ENCODE measurements at regions not wholly inside any gene's neighbourhood (a gene's known extent, or its start where the extent isn't known, plus 50 kb on each side); places are given as distances from the start of the nearest gene placed in this dataset.

DNA sequence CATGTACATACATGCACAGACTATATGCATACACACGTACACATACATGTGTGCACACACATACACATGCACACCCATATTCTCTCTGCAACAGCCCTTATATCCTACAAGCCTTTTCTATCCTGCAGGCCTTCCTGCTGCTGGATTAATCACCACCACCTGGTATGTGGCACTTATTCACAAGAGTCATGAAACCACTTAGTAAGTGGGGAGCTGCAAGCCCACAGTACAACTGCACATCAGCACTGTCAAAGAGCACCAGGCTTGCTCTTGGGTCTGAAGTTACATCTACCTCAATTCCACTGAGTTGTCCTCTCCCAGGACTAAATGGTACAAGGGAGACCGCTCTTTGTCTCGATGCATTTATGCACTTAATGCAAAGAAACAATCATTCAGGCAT lies 233.2 kb downstream of the KLF13 start:
- Histone ChIP-seq H3K4me3 (no peak overlapping the region), H3K4me1 (no peaks in the 10 kb centered on the region), H3K36me3 (no peaks in the 10 kb centered on the region), H3K27me3 (no peaks in the 10 kb centered on the region), H3K9me3 (no peaks in the 10 kb centered on the region), H3K27ac (no peak overlapping the region)
- ATAC-seq (no peak), DNase-seq (no peak)
- TF ChIP-seq POLR2A (IDR thresholded peaks at IDR 0.05): no peak
- TF ChIP-seq, protein P1, sequence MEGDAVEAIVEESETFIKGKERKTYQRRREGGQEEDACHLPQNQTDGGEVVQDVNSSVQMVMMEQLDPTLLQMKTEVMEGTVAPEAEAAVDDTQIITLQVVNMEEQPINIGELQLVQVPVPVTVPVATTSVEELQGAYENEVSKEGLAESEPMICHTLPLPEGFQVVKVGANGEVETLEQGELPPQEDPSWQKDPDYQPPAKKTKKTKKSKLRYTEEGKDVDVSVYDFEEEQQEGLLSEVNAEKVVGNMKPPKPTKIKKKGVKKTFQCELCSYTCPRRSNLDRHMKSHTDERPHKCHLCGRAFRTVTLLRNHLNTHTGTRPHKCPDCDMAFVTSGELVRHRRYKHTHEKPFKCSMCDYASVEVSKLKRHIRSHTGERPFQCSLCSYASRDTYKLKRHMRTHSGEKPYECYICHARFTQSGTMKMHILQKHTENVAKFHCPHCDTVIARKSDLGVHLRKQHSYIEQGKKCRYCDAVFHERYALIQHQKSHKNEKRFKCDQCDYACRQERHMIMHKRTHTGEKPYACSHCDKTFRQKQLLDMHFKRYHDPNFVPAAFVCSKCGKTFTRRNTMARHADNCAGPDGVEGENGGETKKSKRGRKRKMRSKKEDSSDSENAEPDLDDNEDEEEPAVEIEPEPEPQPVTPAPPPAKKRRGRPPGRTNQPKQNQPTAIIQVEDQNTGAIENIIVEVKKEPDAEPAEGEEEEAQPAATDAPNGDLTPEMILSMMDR (IDR thresholded peaks at IDR 0.05): no peak
- intact Hi-C loops (cut with DNase I): loop anchor here in 1 of 2 donors (10.0 kb wide), 1 partner anchor 55 kb away; no protein-coding TSS in a partner anchor
- 78% methylated on average over 1 of the region's 3 CpGs for WGBS (ENCODE audit: insufficient coverage, low coverage, low lambda C conversion rate, missing lambda C conversion rate)

DNA sequence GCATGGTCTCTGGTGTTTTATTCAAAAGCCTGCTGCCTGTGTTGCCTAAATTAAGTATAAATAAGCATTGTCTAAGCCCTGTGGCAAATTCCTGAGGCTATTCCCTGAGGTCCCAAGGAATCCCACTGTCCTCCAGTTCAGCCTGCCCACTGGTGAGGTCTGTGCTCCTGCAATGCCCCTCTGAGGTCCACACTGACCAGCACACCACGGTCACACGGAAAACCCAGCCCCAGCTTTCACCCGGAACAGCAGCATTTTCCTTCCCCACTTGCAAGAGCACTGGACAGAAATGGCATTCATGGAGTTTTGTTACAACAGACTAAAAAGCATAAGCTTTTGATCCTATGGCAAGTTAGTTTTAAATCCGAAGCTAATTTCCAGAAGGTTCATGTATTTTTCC lies 234.0 kb downstream of the KLF13 start:
- no peaks in the 10 kb centered on the region for H3K4me1 ChIP-seq
- no peaks in the 10 kb centered on the region for H3K9me3 ChIP-seq
- no peaks in the 10 kb centered on the region for H3K27me3 ChIP-seq
- H3K4me3 ChIP-seq: no peak overlapping the region
- H3K36me3 ChIP-seq: no peaks in the 10 kb centered on the region
- ATAC-seq (no peak), DNase-seq (no peak)
- H3K27ac ChIP-seq: no peak overlapping the region
- no peak for TF ChIP-seq POLR2A (IDR thresholded peaks at IDR 0.05)
- TF ChIP-seq, protein P1 (IDR thresholded peaks at IDR 0.05): no peak
- intact Hi-C loops (cut with DNase I): no loop called here
- WGBS (ENCODE audit: insufficient coverage, low coverage, low lambda C conversion rate, missing lambda C conversion rate): 89% methylated on average over 2 of the region's 4 CpGs

DNA sequence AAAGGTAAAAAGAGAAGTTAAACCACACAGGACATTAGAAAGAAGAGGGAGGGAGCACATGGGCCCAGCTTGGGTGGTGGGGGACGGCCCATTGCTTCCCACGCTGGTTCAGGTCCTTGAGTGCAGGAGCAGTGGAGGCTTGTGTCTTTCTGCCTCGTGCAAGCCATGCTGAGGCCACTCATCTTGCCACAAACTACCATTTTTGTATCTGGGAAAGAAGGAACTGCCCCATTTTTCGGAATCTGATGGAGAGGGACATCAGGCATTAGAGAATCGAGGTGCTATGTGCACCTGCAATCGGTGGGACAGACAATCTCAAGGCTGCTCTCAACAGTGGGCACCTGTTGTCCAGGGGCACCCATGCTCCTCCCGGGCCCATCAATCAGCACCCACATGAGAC lies 234.5 kb downstream of the KLF13 start:
- Histone ChIP-seq H3K4me1 (no peaks in the 10 kb centered on the region), H3K27ac (no peak overlapping the region), H3K4me3 (no peak overlapping the region), H3K36me3 (no peaks in the 10 kb centered on the region), H3K9me3 (no peaks in the 10 kb centered on the region), H3K27me3 (no peaks in the 10 kb centered on the region)
- no peak for DNase-seq
- TF ChIP-seq POLR2A (IDR thresholded peaks at IDR 0.05): no peak
- TF ChIP-seq, protein P1 (IDR thresholded peaks at IDR 0.05): no peak
- no peak for ATAC-seq
- intact Hi-C loops (cut with DNase I): no loop called here
- WGBS (ENCODE audit: insufficient coverage, low coverage, low lambda C conversion rate, missing lambda C conversion rate): 74% methylated on average over 7 of the region's 7 CpGs

DNA sequence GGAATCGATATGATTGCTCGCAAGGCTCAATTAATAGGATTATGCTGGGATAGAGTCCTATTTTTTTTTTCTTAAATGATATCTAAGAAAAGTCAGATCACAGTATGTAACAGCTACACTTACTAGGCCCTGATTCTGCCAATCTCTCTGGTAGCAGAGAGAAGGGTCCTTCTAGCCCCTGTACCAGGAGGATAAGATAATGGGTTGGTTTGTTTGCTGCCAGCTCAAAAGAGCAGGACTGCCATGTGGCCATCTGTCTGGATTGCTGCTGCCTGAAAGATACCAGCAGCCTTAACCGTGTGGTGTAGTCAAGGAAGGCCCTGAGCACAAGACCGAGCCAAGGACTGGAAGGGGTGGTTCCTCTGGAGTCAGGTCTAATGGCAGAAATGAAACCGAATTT lies 236.4 kb downstream of the KLF13 start:
- TF ChIP-seq, protein P1 (IDR thresholded peaks at IDR 0.05): no peak
- no peak for TF ChIP-seq POLR2A (IDR thresholded peaks at IDR 0.05)
- no peaks in the 10 kb centered on the region for H3K4me1 ChIP-seq
- ATAC-seq (no peak), DNase-seq (no peak)
- no peaks in the 10 kb centered on the region for H3K9me3 ChIP-seq
- WGBS (ENCODE audit: insufficient coverage, low coverage, low lambda C conversion rate, missing lambda C conversion rate): 69% methylated on average over 3 of the region's 5 CpGs
- no peak overlapping the region for H3K27ac ChIP-seq
- H3K36me3 ChIP-seq: no peaks in the 10 kb centered on the region
- intact Hi-C loops (cut with DNase I): no loop called here
- no peaks in the 10 kb centered on the region for H3K27me3 ChIP-seq
- no peak overlapping the region for H3K4me3 ChIP-seq

DNA sequence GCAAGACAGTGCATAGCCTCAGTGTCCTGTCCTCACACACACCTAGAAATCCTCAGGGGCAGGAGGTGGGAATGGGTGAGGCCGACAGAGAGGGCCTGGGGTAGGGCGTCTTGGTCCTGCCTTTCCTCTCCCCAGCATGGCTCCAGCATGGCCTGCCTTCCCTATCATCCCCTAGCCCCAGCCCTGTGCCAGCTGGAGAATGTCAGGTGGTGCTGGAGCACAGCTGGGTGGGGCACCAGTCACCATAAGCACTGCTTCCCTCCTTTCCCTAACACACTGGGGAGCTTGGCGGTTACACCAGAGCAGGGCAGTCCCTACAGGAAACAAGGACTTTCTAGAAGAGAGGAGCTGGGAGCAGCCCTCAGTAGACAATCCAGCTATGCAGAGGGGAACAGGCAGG lies 236.8 kb downstream of the KLF13 start:
- no peak for ATAC-seq
- WGBS (ENCODE audit: insufficient coverage, low coverage, low lambda C conversion rate, missing lambda C conversion rate): no CpG with 5 or more reads among the region's 3 CpGs

More for the DNA sequence above, 236.8 kb downstream of the KLF13 start:
- TF ChIP-seq, protein P1 (IDR thresholded peaks at IDR 0.05): no peak
- no peak for TF ChIP-seq POLR2A (IDR thresholded peaks at IDR 0.05)
- no peaks in the 10 kb centered on the region for H3K36me3 ChIP-seq
- no peaks in the 10 kb centered on the region for H3K27me3 ChIP-seq
- H3K9me3 ChIP-seq: no peaks in the 10 kb centered on the region
- no peak overlapping the region for H3K4me3 ChIP-seq
- H3K27ac ChIP-seq: no peak overlapping the region
- H3K4me1 ChIP-seq: no peaks in the 10 kb centered on the region
- DNase-seq: no peak
- intact Hi-C loops (cut with DNase I): no loop called here

All from right lobe of liver (tissue), 6 donors.